ENCODE measurements at regions not wholly inside any gene's neighbourhood (a gene's known extent, or its start where the extent isn't known, plus 50 kb on each side); places are given as distances from the start of the nearest gene placed in this dataset.
"Not testable (repeated sequence)": the region's sequence is repeated elsewhere in the genome, so short reads cannot be mapped to it uniquely, and the experiment has no call there.

- DNase-seq (ENCODE audit: low spot score) = no peak
Observed at GRCh38 chr10:23543691-23544380, 105.0 kb downstream of the OTUD1 start.

- not testable (repeated sequence) for DNase-seq (ENCODE audit: low spot score)
Observed at GRCh38 chr10:23545866-23546265, 107.0 kb downstream of the OTUD1 start.

- DNase-seq (ENCODE audit: low spot score) = no peak
Observed at GRCh38 chr10:23556727-23557440, 118.0 kb downstream of the OTUD1 start.

GRCh38 chr10:23557777-23558176 lies 118.9 kb downstream of the OTUD1 start:
- no peak for DNase-seq (ENCODE audit: low spot score)

GRCh38 chr10:23558361-23558799 lies 119.5 kb downstream of the OTUD1 start:
- no peak for DNase-seq (ENCODE audit: low spot score)

GRCh38 chr10:23568996-23569395 lies 130.1 kb downstream of the OTUD1 start:
- no peak for DNase-seq (ENCODE audit: low spot score)

- DNase-seq (ENCODE audit: low spot score) = no peak
Observed at GRCh38 chr10:23571884-23572283, 133.0 kb downstream of the OTUD1 start.

GRCh38 chr10:23581906-23582450 lies 143.1 kb downstream of the OTUD1 start:
- no peak for DNase-seq (ENCODE audit: low spot score)

- no peak for DNase-seq (ENCODE audit: low spot score)
Observed at GRCh38 chr10:23584396-23584795, 145.5 kb downstream of the OTUD1 start.

GRCh38 chr10:23585186-23585585 lies 146.3 kb downstream of the OTUD1 start:
- no peak for DNase-seq (ENCODE audit: low spot score)

GRCh38 chr10:23585666-23586065 lies 146.8 kb downstream of the OTUD1 start:
- no peak for DNase-seq (ENCODE audit: low spot score)

GRCh38 chr10:23595278-23595677 lies 156.4 kb downstream of the OTUD1 start:
- not testable (repeated sequence) for DNase-seq (ENCODE audit: low spot score)

- DNase-seq (ENCODE audit: low spot score) = no peak
Observed at GRCh38 chr10:23604613-23605012, 165.7 kb downstream of the OTUD1 start.

GRCh38 chr10:23606456-23606855 lies 167.6 kb downstream of the OTUD1 start:
- no peak for DNase-seq (ENCODE audit: low spot score)

- no peak for DNase-seq (ENCODE audit: low spot score)
Observed at GRCh38 chr10:23608926-23609325, 170.1 kb downstream of the OTUD1 start.

GRCh38 chr10:23610626-23611307 lies 171.9 kb downstream of the OTUD1 start:
- DNase-seq (ENCODE audit: low spot score) = no peak

- DNase-seq (ENCODE audit: low spot score) = no peak
Observed at GRCh38 chr10:23611308-23612029, 172.6 kb downstream of the OTUD1 start.

GRCh38 chr10:23613900-23614299 lies 175.0 kb downstream of the OTUD1 start:
- no peak for DNase-seq (ENCODE audit: low spot score)

GRCh38 chr10:23614483-23614882 lies 175.6 kb downstream of the OTUD1 start:
- DNase-seq (ENCODE audit: low spot score) = no peak

GRCh38 chr10:23630376-23630775 lies 191.5 kb downstream of the OTUD1 start:
- DNase-seq (ENCODE audit: low spot score) = no peak

- no peak for DNase-seq (ENCODE audit: low spot score)
Observed at GRCh38 chr10:23630885-23631284, 192.0 kb downstream of the OTUD1 start.
